ENCODE measurements at regions not wholly inside any gene's neighbourhood (a gene's known extent, or its start where the extent isn't known, plus 50 kb on each side); places are given as distances from the start of the nearest gene placed in this dataset.

DNA sequence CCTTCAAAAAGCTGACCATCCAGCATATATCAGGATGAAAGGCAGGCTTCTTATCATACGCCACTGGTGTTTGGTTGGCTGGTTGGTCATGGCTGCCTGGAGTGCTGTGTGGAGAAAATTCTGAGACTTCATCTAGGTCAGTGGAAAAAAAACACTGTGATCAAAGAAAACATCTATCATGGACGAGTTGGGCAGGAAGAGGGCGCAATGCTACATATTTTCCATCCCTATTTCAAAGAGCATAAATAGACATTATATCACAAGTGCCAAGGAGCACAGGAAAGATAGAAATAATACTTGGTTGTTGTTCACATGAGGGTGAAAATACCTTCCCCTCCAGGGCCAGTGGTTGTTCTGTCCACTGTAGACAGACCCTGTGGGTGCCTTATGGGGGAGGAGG is 128.4 kb upstream of the PLPP4 start (continued):
- TF ChIP-seq SRF (CRISPR knock-in tag; IDR thresholded peaks at IDR 0.05), result no peak
- no peak for TF ChIP-seq MCM2 (IDR thresholded peaks at IDR 0.05; ENCODE audit: low read depth)
- TF ChIP-seq JUN (IDR thresholded peaks at IDR 0.05; ENCODE audit: borderline replicate concordance, low read depth, low read length), result no peak
- TF ChIP-seq JUN (CRISPR knock-in tag; IDR thresholded peaks at IDR 0.05; ENCODE audit: borderline replicate concordance), result no peak
- TF ChIP-seq BRCA1 (IDR thresholded peaks at IDR 0.05), result no peak
- TF ChIP-seq BRCA1 (CRISPR knock-in tag; IDR thresholded peaks at IDR 0.05), result no peak
- no peak for TF ChIP-seq KDM4B (IDR thresholded peaks at IDR 0.05; ENCODE audit: borderline replicate concordance in 2 of 2, low read depth in 1 of 2)

- H3K9ac ChIP-seq (ENCODE audit: insufficient read depth in 1 of 2, low read depth in 2 of 2, low read length in 2 of 2), result no peak overlapping the region
- no peak overlapping the region for H3K4me2 ChIP-seq (ENCODE audit: insufficient read depth, low read length)
- no peaks in the 10 kb centered on the region for H3K36me3 ChIP-seq (ENCODE audit: control insufficient read depth, insufficient read depth, low read length)
- no peaks in the 10 kb centered on the region for H3K79me2 ChIP-seq (ENCODE audit: control insufficient read depth, insufficient read depth, low read length)
- H3K27me3 ChIP-seq (ENCODE audit: control insufficient read depth in 2 of 2, insufficient read depth in 2 of 2, low read length in 2 of 2), result no peaks in the 10 kb centered on the region
- no peaks in the 10 kb centered on the region for H3K4me1 ChIP-seq (replicated peaks in 1 of 2; ENCODE audit: control insufficient read depth in 2 of 2, insufficient read depth in 2 of 2, low read length in 2 of 2)
- no peaks in the 10 kb centered on the region for H3K9me3 ChIP-seq (replicated peaks; ENCODE audit: control insufficient read depth, insufficient read depth, low read depth, low read length)
- in situ Hi-C loops (cut with MboI), result no loop called here
- no peaks in the 10 kb centered on the region for H3K9me1 ChIP-seq (ENCODE audit: control insufficient read depth, insufficient read depth, low read length)
- no peak overlapping the region for H2AFZ ChIP-seq (ENCODE audit: low read depth, low read length)
- no peaks in the 10 kb centered on the region for H4K20me1 ChIP-seq (replicated peaks; ENCODE audit: control insufficient read depth, insufficient read depth, low read length)
- ChIA-PET POLR2A (no interaction called here), CTCF (ENCODE audit: low intra/inter-chr PET ratio) (no interaction called here)
- H3K27ac ChIP-seq (ENCODE audit: extremely low read depth, low read depth, low read length), result no peak overlapping the region
- FAIRE-seq, result no peak
- BruUV-seq (replicated peaks), result no TSS peak
- intact Hi-C loops (cut with micrococcal nuclease), result loop anchor here (5.0 kb wide), 1 partner anchor 648 kb away; no protein-coding TSS in a partner anchor
- no peak for ATAC-seq
- no peak for DNase-seq (ENCODE audit: extremely low read depth in 1 of 4, low spot score in 3 of 4)
- WGBS (ENCODE audit: insufficient coverage, low coverage, missing lambda C conversion rate), result 0% methylated on average over 2 of the region's 3 CpGs
- no peak overlapping the region for H3K4me3 ChIP-seq
- TF ChIP-seq ELF4 (CRISPR knock-in tag; IDR thresholded peaks at IDR 0.05), result no peak
- no peak for TF ChIP-seq HNRNPLL (IDR thresholded peaks at IDR 0.05; ENCODE audit: low read depth, low read length, poor library complexity, severe bottlenecking)
- no peak for TF ChIP-seq MTA1 (IDR thresholded peaks at IDR 0.05; ENCODE audit: borderline replicate concordance)
- no peak for TF ChIP-seq SIN3B (IDR thresholded peaks at IDR 0.05; ENCODE audit: low read depth)
- no peak for TF ChIP-seq CTBP1 (IDR thresholded peaks at IDR 0.05; ENCODE audit: borderline replicate concordance)
- TF ChIP-seq ZNF76 (CRISPR knock-in tag; IDR thresholded peaks at IDR 0.05; ENCODE audit: borderline replicate concordance), result no peak
- TF ChIP-seq BRD4 (IDR thresholded peaks at IDR 0.05), result no peak
- no peak for TF ChIP-seq ZNF12 (CRISPR knock-in tag; IDR thresholded peaks at IDR 0.05)
Observed at GRCh38 chr10:120335553-120335952, 121.5 kb upstream of the PLPP4 start.
